ENCODE measurements at regions not wholly inside any gene's neighbourhood (a gene's known extent, or its start where the extent isn't known, plus 50 kb on each side); places are given as distances from the start of the nearest gene placed in this dataset.

GRCh38 chr6:94600636-94601035, 976.7 kb upstream of the MANEA start:
- no peaks in the 10 kb centered on the region for H3K27me3 ChIP-seq
- no peaks in the 10 kb centered on the region for H3K9me3 ChIP-seq
- DNase-seq (ENCODE audit: low spot score in 2 of 2), result no peak
- H3K27ac ChIP-seq, result no peak overlapping the region
- no peaks in the 10 kb centered on the region for H3K36me3 ChIP-seq
- no peak for TF ChIP-seq CTCF (IDR thresholded peaks at IDR 0.05)
- H3K4me3 ChIP-seq, result no peak overlapping the region
- H3K4me1 ChIP-seq, result no peaks in the 10 kb centered on the region
- intact Hi-C loops (cut with DNase I), result no loop called here

DNA sequence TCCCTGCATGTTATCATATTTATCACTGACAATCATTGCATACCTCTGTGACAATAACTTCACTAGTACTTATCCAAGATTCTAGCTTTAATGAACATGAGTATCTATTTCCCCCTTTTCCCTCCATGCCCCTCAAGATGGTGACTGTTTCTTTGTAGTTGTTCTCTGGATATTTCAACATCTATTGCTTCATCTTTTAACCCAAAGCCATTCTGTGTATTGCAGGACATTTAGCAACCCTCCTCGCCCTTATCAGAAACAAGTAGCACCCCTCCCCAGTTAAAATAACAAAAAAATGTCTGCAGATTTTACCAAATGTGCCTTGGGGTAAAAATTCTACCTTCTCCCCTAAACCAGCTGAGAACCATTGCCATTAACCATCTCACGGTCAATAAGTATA, 979.8 kb upstream of the MANEA start:
- no peak for DNase-seq (ENCODE audit: low spot score in 2 of 2)
- intact Hi-C loops (cut with DNase I), result no loop called here
- Histone ChIP-seq H3K4me3 (no peak overlapping the region), H3K27me3 (no peaks in the 10 kb centered on the region), H3K36me3 (no peaks in the 10 kb centered on the region), H3K9me3 (no peaks in the 10 kb centered on the region), H3K4me1 (no peaks in the 10 kb centered on the region), H3K27ac (no peak overlapping the region)
- no peak for TF ChIP-seq CTCF (IDR thresholded peaks at IDR 0.05)

DNA sequence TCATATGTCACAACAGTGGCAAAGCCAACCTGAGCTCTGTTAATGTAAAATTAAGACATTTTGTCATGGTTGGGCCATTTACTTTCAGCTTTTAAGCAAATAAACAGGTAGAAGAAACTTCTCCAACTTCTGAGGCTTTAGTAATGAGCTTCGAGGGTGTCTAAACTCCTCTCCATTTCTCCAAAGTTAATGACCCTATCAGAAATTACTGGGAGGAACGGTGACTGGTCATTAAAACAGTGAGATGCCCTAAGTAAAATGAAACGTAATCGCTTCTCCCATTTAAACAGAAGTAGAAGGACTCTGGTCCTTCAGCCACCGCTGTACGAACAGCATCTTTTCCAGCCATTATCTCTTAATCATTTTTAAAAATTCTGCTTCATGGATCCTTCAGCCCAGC, 986.9 kb upstream of the MANEA start:
- Histone ChIP-seq H3K36me3 (no peaks in the 10 kb centered on the region), H3K27me3 (no peaks in the 10 kb centered on the region), H3K9me3 (no peaks in the 10 kb centered on the region), H3K27ac (no peak overlapping the region), H3K4me1 (no peaks in the 10 kb centered on the region), H3K4me3 (no peak overlapping the region)
- no peak for DNase-seq (ENCODE audit: low spot score in 2 of 2)
- TF ChIP-seq CTCF (IDR thresholded peaks at IDR 0.05), result no peak
- intact Hi-C loops (cut with DNase I), result no loop called here

DNA sequence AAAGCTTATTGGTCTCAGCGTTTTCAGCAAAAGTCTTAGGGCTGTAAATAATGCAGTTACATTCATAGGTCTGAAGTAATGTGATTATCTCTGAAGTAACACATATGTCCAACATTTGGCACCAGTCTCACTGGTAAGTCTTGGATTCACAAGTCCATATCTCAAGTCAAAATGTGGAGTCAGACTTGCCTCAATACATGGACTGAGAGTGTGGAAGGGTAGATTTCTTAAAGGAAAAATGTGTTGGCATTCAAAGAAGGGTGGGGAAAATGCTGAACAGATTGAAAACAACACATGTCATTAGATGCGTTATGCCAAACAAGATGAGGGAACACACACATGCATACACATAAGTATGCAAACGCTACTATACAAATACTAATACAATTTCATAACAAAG, 989.0 kb upstream of the MANEA start:
- no peaks in the 10 kb centered on the region for H3K36me3 ChIP-seq

GRCh38 chr6:94584211-94584610, 993.1 kb upstream of the MANEA start:
- no peak overlapping the region for H3K27ac ChIP-seq
- no peaks in the 10 kb centered on the region for H3K27me3 ChIP-seq
- no peak overlapping the region for H3K4me3 ChIP-seq
- intact Hi-C loops (cut with DNase I), result no loop called here
- no peaks in the 10 kb centered on the region for H3K36me3 ChIP-seq
- no peak for DNase-seq (ENCODE audit: low spot score in 2 of 2)
- TF ChIP-seq CTCF (IDR thresholded peaks at IDR 0.05), result no peak
- H3K9me3 ChIP-seq, result no peaks in the 10 kb centered on the region
- no peaks in the 10 kb centered on the region for H3K4me1 ChIP-seq

More for the DNA sequence above, 989.0 kb upstream of the MANEA start:
- TF ChIP-seq CTCF (IDR thresholded peaks at IDR 0.05), result no peak
- intact Hi-C loops (cut with DNase I), result no loop called here
- Histone ChIP-seq H3K9me3 (no peaks in the 10 kb centered on the region), H3K4me1 (no peaks in the 10 kb centered on the region), H3K27me3 (no peaks in the 10 kb centered on the region), H3K27ac (no peak overlapping the region), H3K4me3 (no peak overlapping the region)
- DNase-seq (ENCODE audit: low spot score in 2 of 2), result no peak

DNA sequence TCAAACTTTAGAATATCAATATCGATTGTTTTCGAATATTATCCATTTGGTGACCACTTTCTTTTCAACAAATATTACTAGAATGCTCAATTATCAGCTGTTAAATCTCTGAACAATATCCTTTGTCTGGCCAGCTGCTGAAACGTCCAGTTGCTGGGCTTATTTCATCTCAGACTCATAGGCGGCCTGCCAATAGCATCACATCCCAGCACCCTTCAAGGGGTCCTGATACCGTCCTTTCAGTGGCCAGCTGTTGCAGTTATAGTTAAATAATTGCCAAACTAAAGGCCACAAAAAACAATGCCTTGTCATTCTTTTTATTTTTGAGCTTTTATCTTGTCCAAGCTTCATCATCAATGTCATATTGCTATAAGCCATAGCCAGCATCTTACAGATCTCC, 1006.8 kb upstream of the MANEA start:
- intact Hi-C loops (cut with DNase I), result no loop called here
- Histone ChIP-seq H3K27ac (no peak overlapping the region), H3K36me3 (no peaks in the 10 kb centered on the region), H3K4me3 (no peak overlapping the region), H3K27me3 (no peaks in the 10 kb centered on the region), H3K4me1 (no peaks in the 10 kb centered on the region), H3K9me3 (no peaks in the 10 kb centered on the region)
- TF ChIP-seq CTCF (IDR thresholded peaks at IDR 0.05), result no peak
- no peak for DNase-seq (ENCODE audit: low spot score in 2 of 2)

All from ascending aorta (tissue), 2 donors.